ENCODE measurements at regions not wholly inside any gene's neighbourhood (a gene's known extent, or its start where the extent isn't known, plus 50 kb on each side); places are given as distances from the start of the nearest gene placed in this dataset.

GRCh38 chr14:58751788-58752187, 114.0 kb downstream of the DACT1 start:
- Histone ChIP-seq H3K36me3 (ENCODE audit: control insufficient read depth, insufficient read depth, low read length) (no peaks in the 10 kb centered on the region), H3K27me3 (ENCODE audit: control insufficient read depth, insufficient read depth, low read length) (no peaks in the 10 kb centered on the region; the same call in 1 of the 2 replicates), H3K4me3 (ENCODE audit: low read depth, low read length) (no peak overlapping the region)
- ChIA-PET POLR2A (interaction anchor here (0.7 kb wide), 1 partner anchor 411 kb away, joined by 3 read pairs; no protein-coding TSS in a partner anchor), CTCF (no interaction called here)
- DNase-seq (ENCODE audit: low read depth): no peak
- no peak for TF ChIP-seq CTCF (IDR thresholded peaks at IDR 0.05; ENCODE audit: insufficient read depth, low read depth, low read length)

- no peaks in the 10 kb centered on the region for H3K36me3 ChIP-seq (ENCODE audit: control insufficient read depth, insufficient read depth, low read length)
- TF ChIP-seq CTCF (IDR thresholded peaks at IDR 0.05; ENCODE audit: insufficient read depth, low read depth, low read length): no peak
- no peak overlapping the region for H3K4me3 ChIP-seq (ENCODE audit: low read depth, low read length)
- POLR2A ChIA-PET: interaction anchor here (0.7 kb wide), 1 partner anchor 410 kb away, joined by 3 read pairs; no protein-coding TSS in a partner anchor
- no peak for DNase-seq (ENCODE audit: low read depth)
- H3K27me3 ChIP-seq (ENCODE audit: control insufficient read depth, insufficient read depth, low read length): no peaks in the 10 kb centered on the region; the same call in 1 of the 2 replicates
- CTCF ChIA-PET: no interaction called here
These were observed 114.5 kb downstream of the DACT1 start for GRCh38 chr14:58752289-58752688.

GRCh38 chr14:58752771-58753201, 115.0 kb downstream of the DACT1 start:
- ChIA-PET CTCF (no interaction called here), POLR2A (no interaction called here)
- H3K27me3 ChIP-seq (ENCODE audit: control insufficient read depth, insufficient read depth, low read length): no peaks in the 10 kb centered on the region; the same call in 1 of the 2 replicates
- no peak for TF ChIP-seq CTCF (IDR thresholded peaks at IDR 0.05; ENCODE audit: insufficient read depth, low read depth, low read length)
- DNase-seq (ENCODE audit: low read depth): no peak
- no peak overlapping the region for H3K4me3 ChIP-seq (ENCODE audit: low read depth, low read length)
- no peaks in the 10 kb centered on the region for H3K36me3 ChIP-seq (ENCODE audit: control insufficient read depth, insufficient read depth, low read length)

GRCh38 chr14:58755031-58755925, 117.5 kb downstream of the DACT1 start:
- ChIA-PET POLR2A (no interaction called here), CTCF (interaction anchor here (1.0 kb wide), 1 partner anchor 11 kb away, joined by 3 read pairs; no protein-coding TSS in a partner anchor)
- H3K4me3 ChIP-seq (ENCODE audit: low read depth, low read length): no peak overlapping the region
- no peak for TF ChIP-seq CTCF (IDR thresholded peaks at IDR 0.05; ENCODE audit: insufficient read depth, low read depth, low read length)
- DNase-seq (ENCODE audit: low read depth): no peak
- H3K27me3 ChIP-seq (ENCODE audit: control insufficient read depth, insufficient read depth, low read length): no peaks in the 10 kb centered on the region; the same call in 1 of the 2 replicates
- H3K36me3 ChIP-seq (ENCODE audit: control insufficient read depth, insufficient read depth, low read length): no peaks in the 10 kb centered on the region

GRCh38 chr14:58760121-58760520, 122.4 kb downstream of the DACT1 start:
- no peak for DNase-seq (ENCODE audit: low read depth)
- no peak for TF ChIP-seq CTCF (IDR thresholded peaks at IDR 0.05; ENCODE audit: insufficient read depth, low read depth, low read length)

More at GRCh38 chr14:58760121-58760520, 122.4 kb downstream of the DACT1 start:
- CTCF ChIA-PET: no interaction called here
- POLR2A ChIA-PET: no interaction called here
- Histone ChIP-seq H3K36me3 (ENCODE audit: control insufficient read depth, insufficient read depth, low read length) (no peaks in the 10 kb centered on the region), H3K4me3 (ENCODE audit: low read depth, low read length) (no peak overlapping the region), H3K27me3 (ENCODE audit: control insufficient read depth, insufficient read depth, low read length) (no peaks in the 10 kb centered on the region; the same call in 1 of the 2 replicates)

Measured in BJ (cell line).